ENCODE measurements at regions not wholly inside any gene's neighbourhood (a gene's known extent, or its start where the extent isn't known, plus 50 kb on each side); places are given as distances from the start of the nearest gene placed in this dataset.

DNA sequence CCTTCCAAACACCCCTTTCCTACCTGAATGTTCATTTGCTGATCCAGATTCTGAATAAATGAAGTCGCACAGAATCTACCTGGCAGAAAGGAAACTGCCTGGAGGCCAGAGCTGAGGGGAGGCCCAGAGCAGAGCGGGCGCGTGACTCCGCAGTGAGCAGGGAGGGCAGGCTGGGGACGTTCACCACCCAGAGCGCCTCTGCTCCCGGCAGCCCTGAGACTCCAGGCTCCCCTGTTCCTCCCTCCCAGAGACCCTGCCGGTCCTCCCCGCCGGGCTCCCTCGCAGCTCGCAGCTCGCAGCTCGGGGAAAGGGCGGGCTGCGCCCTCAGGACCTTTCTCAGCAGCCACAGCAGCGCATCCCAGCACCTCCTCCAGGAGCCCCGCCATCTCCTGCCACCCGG is 176.7 kb upstream of the ZNF32 start:
- CTCF ChIA-PET, result no interaction called here
- POLR2A ChIA-PET, result no interaction called here

DNA sequence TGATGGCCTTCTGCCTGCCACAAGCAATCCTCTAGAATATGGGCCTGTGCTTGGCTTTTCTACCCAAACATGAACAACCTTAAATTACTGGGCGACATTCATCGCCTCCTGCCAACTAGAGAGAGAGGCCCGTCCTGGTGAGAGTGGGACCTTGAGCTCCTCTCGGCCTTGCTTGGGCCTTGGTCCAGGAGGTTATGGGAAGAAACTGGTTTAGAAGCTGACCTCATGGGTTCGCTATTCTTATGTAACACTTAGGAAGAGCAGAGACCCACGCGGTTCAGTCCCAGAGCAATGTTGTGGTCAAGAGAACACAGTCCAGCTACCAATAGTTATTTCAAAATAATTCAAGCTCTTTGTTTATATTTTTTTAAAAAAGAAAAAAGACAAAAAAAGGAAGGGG is 176.3 kb upstream of the ZNF32 start:
- ChIA-PET POLR2A (no interaction called here), CTCF (no interaction called here)

DNA sequence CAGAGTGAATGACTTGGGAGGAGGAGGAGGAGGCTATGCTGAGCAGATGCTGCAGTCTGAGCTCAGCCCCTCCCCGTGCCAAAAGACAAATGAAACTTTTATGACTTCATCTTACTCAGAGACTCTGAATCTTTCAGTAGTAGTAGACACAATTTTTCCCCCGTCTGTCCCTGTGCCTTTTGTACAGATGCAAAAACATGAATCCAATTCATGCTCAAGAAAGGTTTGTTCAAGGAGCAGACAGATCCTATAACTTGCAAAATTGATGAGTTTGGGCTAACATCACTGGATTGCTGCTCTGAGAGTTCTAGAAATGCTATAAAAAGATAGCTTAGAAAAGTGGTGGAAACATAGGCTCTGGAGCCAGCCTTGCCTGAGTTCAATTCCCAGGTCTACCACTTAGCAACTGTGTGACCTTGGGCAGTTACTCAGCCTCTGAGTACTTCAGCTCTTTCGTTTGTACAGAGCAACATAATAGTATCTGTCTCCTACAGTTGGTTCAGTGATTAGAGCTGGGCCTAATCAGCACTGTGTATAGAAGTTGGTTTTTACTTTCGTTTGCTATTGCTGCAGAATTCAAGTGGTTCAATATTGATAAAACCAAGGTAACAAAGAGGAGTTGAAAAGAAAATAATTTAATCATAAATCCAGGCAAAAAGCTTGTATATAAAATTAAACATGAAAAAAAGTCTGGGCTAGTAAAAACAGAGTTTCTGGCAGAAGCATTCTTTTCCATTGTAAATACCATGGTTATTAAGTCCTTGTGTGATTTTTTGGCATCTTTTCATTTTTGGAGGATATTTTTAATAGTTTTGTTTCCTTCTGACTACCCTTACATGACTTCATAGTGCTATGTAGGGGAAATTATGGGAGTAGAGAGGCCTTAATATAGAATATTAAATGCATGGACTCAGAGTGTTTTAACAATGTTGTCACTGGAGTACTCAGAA is 174.2 kb upstream of the ZNF32 start:
- POLR2A ChIA-PET, result no interaction called here
- CTCF ChIA-PET, result no interaction called here

GRCh38 chr10:43821103-43821502 is 172.4 kb upstream of the ZNF32 start:
- CTCF ChIA-PET, result no interaction called here
- POLR2A ChIA-PET, result no interaction called here

GRCh38 chr10:43820663-43821062 is 172.0 kb upstream of the ZNF32 start:
- ChIA-PET POLR2A (no interaction called here), CTCF (no interaction called here)

DNA sequence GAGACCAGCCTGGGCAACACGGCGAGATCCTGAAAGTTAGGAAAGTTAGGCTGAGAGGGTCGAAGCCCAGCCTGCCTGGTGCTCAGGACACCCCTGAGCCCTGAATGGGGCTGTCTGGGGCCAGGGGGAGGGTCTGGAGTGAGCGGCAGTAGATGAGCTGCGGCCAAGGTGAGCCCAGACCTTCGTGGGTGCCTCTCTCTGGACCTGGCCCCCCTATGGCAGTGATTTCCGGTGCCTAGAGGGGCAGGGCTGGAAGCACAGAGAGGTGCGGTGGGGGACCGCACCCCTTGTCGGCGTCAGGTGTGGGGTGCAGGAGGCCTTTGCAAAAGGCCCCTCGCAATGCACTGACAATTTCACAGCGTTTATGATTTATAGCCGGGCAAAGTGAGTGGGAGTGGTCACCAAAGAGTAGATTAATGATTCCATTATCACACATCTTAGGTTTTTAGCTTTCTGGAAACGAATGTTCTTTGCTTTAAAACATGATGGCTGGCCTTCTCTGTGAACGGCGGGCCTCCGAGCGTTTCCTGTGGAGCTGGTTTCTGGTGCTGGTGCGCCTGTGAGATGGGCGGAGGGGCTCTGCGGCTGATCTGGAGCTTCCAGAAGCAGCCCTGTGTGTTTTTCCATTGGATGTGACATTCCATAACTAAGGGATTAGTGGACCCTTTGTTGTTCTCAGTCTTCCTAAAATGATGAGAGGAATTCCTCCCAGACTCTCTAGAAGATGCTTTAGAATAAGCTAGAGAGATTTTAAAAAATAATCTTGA is 171.0 kb upstream of the ZNF32 start:
- ChIA-PET CTCF (no interaction called here), POLR2A (no interaction called here)

GRCh38 chr10:43818687-43819086 is 170.0 kb upstream of the ZNF32 start:
- CTCF ChIA-PET, result no interaction called here
- POLR2A ChIA-PET, result no interaction called here

DNA sequence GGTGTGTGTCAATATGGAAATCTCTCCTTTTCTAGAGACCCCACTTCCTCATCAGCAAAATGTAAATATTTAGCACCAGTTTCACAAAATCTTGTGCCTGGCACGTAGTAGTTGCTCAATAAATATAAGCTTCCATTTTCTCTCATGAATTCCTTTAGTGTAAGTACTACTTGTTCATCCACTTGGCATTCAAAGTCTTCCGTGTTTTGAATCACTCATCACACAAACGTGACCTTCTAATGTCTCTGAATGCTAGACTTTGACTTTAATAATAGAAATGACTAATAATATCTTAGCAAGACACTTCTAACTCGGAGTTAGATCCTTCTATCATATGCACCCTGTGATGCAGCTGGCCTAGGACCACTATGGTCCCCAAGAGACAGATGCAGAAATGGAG is 168.7 kb upstream of the ZNF32 start:
- CTCF ChIA-PET, result no interaction called here
- POLR2A ChIA-PET, result no interaction called here

DNA sequence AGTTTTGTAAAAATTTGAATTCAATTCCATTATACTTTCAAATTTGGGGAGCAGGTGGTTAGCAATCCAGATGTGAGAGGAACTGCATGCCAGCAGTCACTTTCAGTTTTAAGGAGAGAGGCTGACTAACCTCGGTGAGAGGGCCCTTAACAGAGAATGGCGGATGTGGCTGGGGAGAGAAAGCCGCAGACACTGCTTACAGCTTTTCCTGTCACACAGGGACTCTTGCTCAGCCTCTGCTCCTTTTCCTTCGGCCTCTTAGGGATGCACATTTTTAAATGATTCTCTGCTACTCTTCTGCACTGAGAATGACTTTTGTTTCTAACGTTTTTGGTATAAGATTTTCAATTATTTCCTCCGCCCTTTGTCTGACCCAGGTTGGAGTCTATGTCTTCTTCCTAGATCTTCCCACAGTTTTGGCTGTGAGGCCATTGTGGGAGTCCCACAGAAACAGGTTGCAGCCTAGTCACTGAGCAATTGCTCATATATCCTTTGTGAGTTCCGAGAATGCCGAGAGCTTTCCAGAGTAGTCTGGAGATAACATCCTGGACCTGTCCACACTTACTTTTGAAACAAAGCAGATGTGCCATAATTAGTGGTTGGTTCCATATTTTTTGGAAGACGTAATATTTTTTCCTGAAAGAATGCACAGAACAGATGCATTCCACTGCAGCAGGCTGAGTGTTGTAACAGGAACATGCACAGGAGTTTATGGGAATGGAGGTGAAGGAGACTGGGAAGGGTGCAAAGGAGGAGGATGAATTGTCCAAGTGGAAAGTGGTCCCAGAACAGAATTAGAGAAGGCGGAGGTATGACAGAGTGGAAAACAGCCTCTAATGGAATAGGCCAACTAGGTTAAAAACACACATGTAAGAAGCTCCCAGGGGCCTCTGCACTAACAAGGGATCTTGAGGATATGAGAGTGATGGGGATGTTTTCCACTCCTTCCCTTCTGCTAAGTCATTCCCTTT is 168.0 kb upstream of the ZNF32 start:
- CTCF ChIA-PET, result no interaction called here
- POLR2A ChIA-PET, result interaction anchor here (0.5 kb wide), 1 partner anchor 33 kb away, joined by 3 read pairs; no protein-coding TSS in a partner anchor

- ChIA-PET CTCF (no interaction called here), POLR2A (no interaction called here)
Measured at GRCh38 chr10:43815181-43815885, 166.7 kb upstream of the ZNF32 start.

- POLR2A ChIA-PET, result no interaction called here
- CTCF ChIA-PET, result no interaction called here
Measured at GRCh38 chr10:43814663-43815062, 166.0 kb upstream of the ZNF32 start.

GRCh38 chr10:43811871-43812270 is 163.2 kb upstream of the ZNF32 start:
- POLR2A ChIA-PET, result no interaction called here
- CTCF ChIA-PET, result no interaction called here

DNA sequence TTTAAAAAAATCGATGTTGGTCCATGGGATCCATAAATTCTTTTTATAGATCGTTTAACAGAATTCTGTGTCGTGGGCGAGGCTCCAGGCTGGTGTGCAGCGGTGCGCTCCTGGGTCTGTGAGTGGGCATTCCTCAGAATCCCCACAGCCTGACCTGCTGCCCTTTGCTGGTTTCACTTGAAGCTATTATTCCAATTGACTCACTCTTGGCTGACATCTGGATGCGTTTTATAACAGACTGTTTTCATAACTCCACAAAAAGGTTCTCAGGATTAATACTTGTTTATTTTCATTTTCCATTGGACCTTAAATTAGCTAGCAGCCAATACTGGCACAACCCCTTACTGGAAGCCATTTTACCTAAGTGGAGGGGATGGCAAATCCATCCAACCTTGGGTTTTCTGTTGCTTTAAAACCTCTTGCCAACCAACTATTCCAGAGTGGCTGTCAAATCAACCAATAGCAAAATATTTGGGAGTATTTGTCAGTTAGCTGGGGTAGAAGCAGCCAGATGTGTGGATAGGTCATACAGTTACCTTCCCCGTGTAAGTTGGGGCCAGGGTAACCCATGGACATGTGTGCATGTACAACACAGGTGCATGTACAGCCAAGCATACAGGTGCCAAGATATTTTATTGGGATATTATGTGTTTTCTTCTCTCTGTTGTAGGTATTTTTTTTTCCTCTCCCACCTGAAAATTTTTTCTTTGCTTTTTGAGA is 160.7 kb upstream of the ZNF32 start:
- ChIA-PET POLR2A (no interaction called here), CTCF (no interaction called here)

DNA sequence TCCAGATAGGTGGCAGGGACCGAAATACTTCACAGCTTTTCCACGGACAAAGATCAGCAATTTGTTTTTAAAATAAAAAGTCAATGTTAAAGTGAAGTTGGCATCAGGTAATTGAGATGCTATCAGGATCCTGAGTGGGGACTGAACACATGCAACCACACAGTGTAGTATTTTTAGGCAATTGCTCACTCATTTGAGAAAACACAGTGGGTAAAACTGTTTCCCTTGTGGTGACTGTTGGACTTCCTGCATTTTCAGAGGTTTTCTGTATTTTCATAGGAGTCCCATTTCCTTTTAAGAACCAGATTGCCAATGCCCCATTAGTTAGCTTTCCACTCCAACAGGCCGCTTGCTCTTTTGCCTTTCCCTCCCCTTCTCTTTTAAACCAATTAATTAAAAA is 159.5 kb upstream of the ZNF32 start:
- ChIA-PET POLR2A (interaction anchor here (0.6 kb wide), 1 partner anchor 77 kb away, joined by 3 read pairs; no protein-coding TSS in a partner anchor), CTCF (interaction anchor here (1.3 kb wide), 1 partner anchor 13 kb away, joined by 3 read pairs; no protein-coding TSS in a partner anchor)

DNA sequence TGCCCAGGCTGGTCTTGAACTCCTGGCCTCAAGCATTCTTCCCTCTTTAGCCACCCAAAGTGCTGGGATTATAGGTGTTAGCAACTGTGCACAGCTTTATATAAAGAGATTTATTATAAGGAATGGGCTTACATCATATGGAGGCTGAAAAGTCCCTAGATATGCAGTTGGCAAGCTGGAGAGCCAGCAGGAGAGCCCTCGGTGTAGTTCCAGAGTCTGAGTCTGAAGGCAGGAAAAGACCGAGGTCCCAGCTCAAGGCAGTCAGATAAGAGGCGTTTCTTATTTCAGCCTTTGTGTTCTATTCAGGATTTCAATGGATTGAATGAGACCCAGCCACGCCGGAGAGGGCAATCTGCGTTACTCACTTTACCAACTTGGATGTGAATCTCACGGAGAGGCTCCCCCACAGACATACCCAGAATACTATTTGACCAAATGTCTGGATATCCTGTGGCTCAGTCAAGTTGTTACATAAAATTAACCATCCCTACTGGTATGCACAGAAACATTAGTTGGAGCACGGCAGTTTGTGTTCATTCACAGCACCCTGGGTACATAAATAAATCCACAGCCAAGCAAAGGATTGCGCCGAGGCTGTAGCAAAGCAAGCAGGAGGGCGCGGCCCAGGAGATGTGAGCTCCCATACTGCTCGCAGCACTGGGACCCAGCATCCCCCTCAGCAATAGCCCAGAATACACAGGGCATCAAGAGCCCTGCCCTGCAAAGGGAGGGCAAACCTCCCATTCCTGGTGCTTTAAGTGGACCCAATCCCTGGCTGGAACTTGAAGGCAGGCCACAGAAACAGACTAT is 158.4 kb upstream of the ZNF32 start:
- ChIA-PET POLR2A (interaction anchor here (0.6 kb wide), 1 partner anchor 178 kb away, joined by 3 read pairs; no protein-coding TSS in a partner anchor), CTCF (no interaction called here)

GRCh38 chr10:43803791-43804190 is 155.1 kb upstream of the ZNF32 start:
- POLR2A ChIA-PET, result no interaction called here
- CTCF ChIA-PET, result no interaction called here

DNA sequence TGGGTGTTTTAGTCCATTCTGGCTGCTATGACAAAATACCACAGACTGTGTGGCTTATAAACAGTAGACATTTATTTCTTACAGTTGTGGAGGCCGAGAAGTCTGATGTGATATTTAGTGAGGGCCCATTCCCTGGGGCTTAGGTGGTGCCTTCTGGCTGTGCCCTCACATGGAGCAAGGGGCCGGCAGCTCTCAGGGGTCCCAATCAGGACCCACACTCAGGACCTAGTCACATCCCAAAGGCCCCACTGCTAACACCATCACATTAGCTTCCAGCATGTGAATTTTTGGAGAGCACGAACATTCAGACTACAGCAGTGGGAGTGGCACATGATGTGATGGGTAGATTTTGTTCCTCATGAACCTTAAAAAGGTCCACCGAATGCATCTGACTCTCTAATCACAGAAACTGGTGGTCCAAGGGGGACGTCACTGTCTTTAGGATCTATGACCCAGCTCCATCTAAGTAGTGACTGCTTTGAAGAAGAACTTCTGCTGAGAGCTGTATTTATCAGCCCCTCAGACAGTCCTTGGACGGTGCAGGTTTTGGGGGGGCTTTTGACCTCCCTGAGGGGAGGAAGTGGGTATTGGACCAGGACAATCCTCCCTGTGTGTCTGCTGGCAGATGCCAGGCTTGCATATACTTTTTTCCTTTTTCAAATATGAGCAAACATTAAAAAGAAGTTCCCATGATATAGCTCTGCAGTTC is 154.5 kb upstream of the ZNF32 start:
- POLR2A ChIA-PET, result no interaction called here
- CTCF ChIA-PET, result no interaction called here

Data from activated CD8-positive, alpha-beta memory T cell treated with anti-CD3 and anti-CD28 coated beads for 36 hours (primary cell).